Osteoblast (primary cell): ENCODE measurements at regions not wholly inside any gene's neighbourhood (a gene's known extent, or its start where the extent isn't known, plus 50 kb on each side); places are given as distances from the start of the nearest gene placed in this dataset.

Source experiments
- DNase-seq: peaks from one replicate; pipeline ENCODE4 v3.0.0; 2011; ENCODE audit warnings: low spot score, mixed read lengths; ENCODE audit not compliant: insufficient read length; ENCODE audit errors: missing footprints
- H2AFZ ChIP-seq: 2 replicates; pipeline ENCODE4 v1.6.0; 2011; ENCODE audit warnings: mild to moderate bottlenecking, low read length
- H3K27ac ChIP-seq: 2 replicates; pipeline ENCODE4 v1.5.1; 2011; ENCODE audit warnings: mild to moderate bottlenecking, low read depth, low read length, moderate library complexity
- H3K27me3 ChIP-seq: 2 replicates; pipeline ENCODE4 v1.6.0; 2012; ENCODE audit warnings: mild to moderate bottlenecking, control low read depth, inconsistent platforms, low read length, moderate library complexity; ENCODE audit not compliant: insufficient read depth
- H3K36me3 ChIP-seq: 2 replicates; pipeline ENCODE4 v1.5.1; 2011; ENCODE audit warnings: mild to moderate bottlenecking, low read length, control low read depth, moderate library complexity; ENCODE audit not compliant: insufficient read depth
- H3K4me1 ChIP-seq: 2 replicates; pipeline ENCODE4 v1.5.1; 2011; ENCODE audit warnings: mild to moderate bottlenecking, low read length, control low read depth, moderate library complexity; ENCODE audit not compliant: insufficient read depth
- H3K4me2 ChIP-seq: 2 replicates; pipeline ENCODE4 v1.6.0; 2011; ENCODE audit warnings: mild to moderate bottlenecking, low read length; ENCODE audit not compliant: insufficient read depth
- H3K4me3 ChIP-seq: fragments of 200-600 bp; sonication (generic); 3 replicates; pipeline ENCODE4 v1.5.1; 2012; ENCODE audit warnings: mild to moderate bottlenecking, low read length, inconsistent platforms; ENCODE audit not compliant: insufficient read depth
- H3K79me2 ChIP-seq: 2 replicates; pipeline ENCODE4 v1.6.0; 2012; ENCODE audit warnings: mild to moderate bottlenecking, low read length, control low read depth, inconsistent platforms; ENCODE audit not compliant: insufficient read depth
- H3K9me3 ChIP-seq: 2 replicates; pipeline ENCODE4 v1.5.1; 2011; ENCODE audit warnings: low read depth, low read length, control low read depth
- H4K20me1 ChIP-seq: 2 replicates; pipeline ENCODE4 v1.6.0; 2012; ENCODE audit warnings: mild to moderate bottlenecking, low read length, control low read depth; ENCODE audit not compliant: insufficient read depth
- TF ChIP-seq, protein P1 (sequence below): IDR thresholded peaks from 2 replicates; pipeline ENCODE4 v1.5.1; 2011; ENCODE audit warnings: mild to moderate bottlenecking, low read depth, low read length, moderate library complexity; ENCODE audit errors: extremely low read depth

DNA sequence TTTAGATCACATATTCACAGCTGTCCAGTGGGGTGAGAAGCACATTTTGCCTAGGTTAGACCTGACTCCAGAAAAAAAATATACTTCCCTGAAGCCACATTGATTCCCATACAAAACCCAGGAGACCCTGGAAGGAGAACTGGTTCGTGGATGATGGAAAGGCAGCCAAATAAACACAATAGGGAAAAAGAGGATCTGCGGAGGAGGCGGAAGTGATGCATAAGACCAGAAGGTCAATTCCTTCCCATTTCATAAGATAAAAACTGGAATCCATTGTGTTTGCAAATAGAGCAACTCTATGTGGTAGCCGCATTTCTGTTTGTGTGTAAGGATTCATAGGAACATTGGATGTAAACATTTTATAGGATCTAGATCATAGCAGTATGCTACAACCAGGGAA is 781.9 kb upstream of the GRM7 start:
- Histone ChIP-seq H3K4me1 (no peaks in the 10 kb centered on the region), H3K9me3 (no peaks in the 10 kb centered on the region), H2AFZ (no peak overlapping the region), H3K36me3 (no peaks in the 10 kb centered on the region), H4K20me1 (no peaks in the 10 kb centered on the region), H3K4me3 (no peak overlapping the region), H3K27ac (no peak overlapping the region), H3K27me3 (no peaks in the 10 kb centered on the region), H3K4me2 (no peak overlapping the region), H3K79me2 (no peaks in the 10 kb centered on the region)
- TF ChIP-seq, protein P1, sequence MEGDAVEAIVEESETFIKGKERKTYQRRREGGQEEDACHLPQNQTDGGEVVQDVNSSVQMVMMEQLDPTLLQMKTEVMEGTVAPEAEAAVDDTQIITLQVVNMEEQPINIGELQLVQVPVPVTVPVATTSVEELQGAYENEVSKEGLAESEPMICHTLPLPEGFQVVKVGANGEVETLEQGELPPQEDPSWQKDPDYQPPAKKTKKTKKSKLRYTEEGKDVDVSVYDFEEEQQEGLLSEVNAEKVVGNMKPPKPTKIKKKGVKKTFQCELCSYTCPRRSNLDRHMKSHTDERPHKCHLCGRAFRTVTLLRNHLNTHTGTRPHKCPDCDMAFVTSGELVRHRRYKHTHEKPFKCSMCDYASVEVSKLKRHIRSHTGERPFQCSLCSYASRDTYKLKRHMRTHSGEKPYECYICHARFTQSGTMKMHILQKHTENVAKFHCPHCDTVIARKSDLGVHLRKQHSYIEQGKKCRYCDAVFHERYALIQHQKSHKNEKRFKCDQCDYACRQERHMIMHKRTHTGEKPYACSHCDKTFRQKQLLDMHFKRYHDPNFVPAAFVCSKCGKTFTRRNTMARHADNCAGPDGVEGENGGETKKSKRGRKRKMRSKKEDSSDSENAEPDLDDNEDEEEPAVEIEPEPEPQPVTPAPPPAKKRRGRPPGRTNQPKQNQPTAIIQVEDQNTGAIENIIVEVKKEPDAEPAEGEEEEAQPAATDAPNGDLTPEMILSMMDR: no peak
- DNase-seq: no peak

DNA sequence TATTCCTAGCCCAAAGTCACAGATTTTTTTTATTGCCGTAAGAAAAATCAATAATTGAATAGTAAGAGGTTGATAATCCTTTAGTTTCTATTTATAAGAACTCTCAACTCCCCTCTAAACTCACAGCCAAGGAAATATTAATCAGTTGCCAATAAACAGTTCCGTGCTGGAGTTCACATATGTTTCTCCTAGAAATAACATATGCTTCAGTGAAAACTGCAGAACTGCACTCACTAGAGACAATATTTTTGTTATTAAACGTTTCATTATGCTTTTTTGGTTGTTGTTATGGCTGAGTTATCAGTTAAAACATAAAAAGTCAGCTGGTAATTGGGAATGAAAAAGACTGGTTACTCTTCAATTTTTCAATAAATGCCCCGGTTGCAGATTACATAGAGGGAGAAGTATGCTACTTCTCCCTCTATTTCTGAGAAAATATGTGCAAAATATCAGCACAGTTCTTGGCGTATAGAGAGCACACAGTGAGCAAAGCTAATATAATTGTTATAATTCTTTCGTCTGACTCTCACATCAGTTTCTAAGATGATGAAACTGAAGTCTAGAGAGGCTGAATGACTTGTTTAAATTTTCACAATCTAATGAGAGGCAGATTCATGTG is 781.2 kb upstream of the GRM7 start:
- H3K4me1 ChIP-seq: no peaks in the 10 kb centered on the region
- H4K20me1 ChIP-seq: no peaks in the 10 kb centered on the region
- H3K4me2 ChIP-seq: no peak overlapping the region
- TF ChIP-seq, protein P1: no peak
- H3K36me3 ChIP-seq: no peaks in the 10 kb centered on the region
- H3K27ac ChIP-seq: no peak overlapping the region
- no peaks in the 10 kb centered on the region for H3K79me2 ChIP-seq
- H3K9me3 ChIP-seq: no peaks in the 10 kb centered on the region
- no peaks in the 10 kb centered on the region for H3K27me3 ChIP-seq
- no peak overlapping the region for H2AFZ ChIP-seq
- no peak for DNase-seq
- no peak overlapping the region for H3K4me3 ChIP-seq

DNA sequence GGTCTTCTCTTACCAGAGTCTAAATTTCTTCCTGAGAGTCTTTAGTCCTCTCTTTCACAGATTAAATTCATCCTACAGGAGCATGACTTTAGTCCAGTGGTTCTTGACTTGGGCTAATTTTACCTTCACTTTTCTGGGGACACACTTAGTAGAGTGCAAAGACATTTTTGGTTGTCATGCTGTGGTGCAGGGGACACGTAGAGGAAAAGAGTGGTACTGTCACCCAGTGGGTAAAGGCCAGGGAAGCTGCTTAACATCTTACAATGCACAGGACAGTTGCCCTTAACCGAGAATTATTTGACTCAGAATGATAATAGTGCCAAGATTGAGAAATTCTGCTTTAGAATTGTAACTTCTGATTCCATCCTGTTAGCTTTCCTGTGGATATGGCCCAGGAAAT is 772.5 kb upstream of the GRM7 start:
- H3K9me3 ChIP-seq: no peaks in the 10 kb centered on the region
- H3K4me1 ChIP-seq: no peaks in the 10 kb centered on the region
- H3K79me2 ChIP-seq: no peaks in the 10 kb centered on the region
- TF ChIP-seq, protein P1: no peak
- H3K27ac ChIP-seq: no peak overlapping the region
- DNase-seq: no peak
- no peak overlapping the region for H3K4me2 ChIP-seq
- H3K27me3 ChIP-seq: no peaks in the 10 kb centered on the region
- no peaks in the 10 kb centered on the region for H3K36me3 ChIP-seq
- H2AFZ ChIP-seq: no peak overlapping the region
- no peaks in the 10 kb centered on the region for H4K20me1 ChIP-seq
- no peak overlapping the region for H3K4me3 ChIP-seq

DNA sequence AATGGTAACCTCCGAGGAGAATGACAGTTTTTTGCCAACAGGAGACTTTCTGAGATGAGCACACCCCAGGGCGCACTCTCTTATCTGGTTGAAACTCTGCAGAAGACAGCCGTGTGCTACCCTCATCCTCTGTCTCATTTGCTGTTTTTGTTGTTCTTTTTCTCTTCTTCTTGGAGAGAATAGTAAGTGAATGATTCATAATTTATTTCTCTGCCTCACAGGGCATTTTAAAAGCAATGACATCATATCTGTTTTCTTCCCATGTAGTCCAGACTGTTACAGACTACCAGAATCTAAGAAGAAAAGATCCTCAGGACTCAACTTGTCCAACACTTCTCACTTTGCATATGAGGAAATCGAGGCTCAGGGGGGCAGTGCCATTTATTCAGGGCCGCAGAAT is 771.1 kb upstream of the GRM7 start:
- TF ChIP-seq, protein P1: no peak

More for the DNA sequence above, 771.1 kb upstream of the GRM7 start:
- H3K4me2 ChIP-seq: no peak overlapping the region
- DNase-seq: no peak
- no peak overlapping the region for H3K4me3 ChIP-seq
- H3K9me3 ChIP-seq: peaks cover 2% of the 10 kb centered on the region
- no peaks in the 10 kb centered on the region for H3K36me3 ChIP-seq
- no peaks in the 10 kb centered on the region for H3K4me1 ChIP-seq
- H2AFZ ChIP-seq: no peak overlapping the region
- H3K27me3 ChIP-seq: no peaks in the 10 kb centered on the region
- H3K79me2 ChIP-seq: no peaks in the 10 kb centered on the region
- H3K27ac ChIP-seq: no peak overlapping the region
- no peaks in the 10 kb centered on the region for H4K20me1 ChIP-seq
